GM21447 (cell line): ENCODE measurements at regions not wholly inside any gene's neighbourhood (a gene's known extent, or its start where the extent isn't known, plus 50 kb on each side); places are given as distances from the start of the nearest gene placed in this dataset.
"Not testable (repeated sequence)": the region's sequence is repeated elsewhere in the genome, so short reads cannot be mapped to it uniquely, and the experiment has no call there.

Experiments used
- ATAC-seq: cut with Tn5 transposase; IDR thresholded peaks from one replicate; pipeline ENCODE4 v1.9.1; 2021; ENCODE audit not compliant: unreplicated experiment

GRCh38 chr10:71080381-71081228 lies 131.8 kb upstream of the UNC5B start:
- ATAC-seq = no peak

GRCh38 chr10:71081229-71081560 lies 131.2 kb upstream of the UNC5B start:
- ATAC-seq = no peak

GRCh38 chr10:71081912-71082311 lies 130.5 kb upstream of the UNC5B start:
- no peak for ATAC-seq

- ATAC-seq = no peak
These were observed 129.2 kb upstream of the UNC5B start for GRCh38 chr10:71082960-71083715.

GRCh38 chr10:71083716-71083975 lies 128.7 kb upstream of the UNC5B start:
- ATAC-seq = no peak

- ATAC-seq = no peak
These were observed 128.1 kb upstream of the UNC5B start for GRCh38 chr10:71084061-71084817.

- ATAC-seq = no peak
These were observed 127.6 kb upstream of the UNC5B start for GRCh38 chr10:71084818-71085126.

- no peak for ATAC-seq
These were observed 126.5 kb upstream of the UNC5B start for GRCh38 chr10:71085689-71086438.

GRCh38 chr10:71086439-71087080 lies 125.8 kb upstream of the UNC5B start:
- ATAC-seq = no peak

- ATAC-seq = no peak
These were observed 124.7 kb upstream of the UNC5B start for GRCh38 chr10:71087622-71088021.

GRCh38 chr10:71088054-71088453 lies 124.3 kb upstream of the UNC5B start:
- ATAC-seq = no peak

GRCh38 chr10:71088578-71088977 lies 123.8 kb upstream of the UNC5B start:
- not testable (repeated sequence) for ATAC-seq

GRCh38 chr10:71089162-71089561 lies 123.2 kb upstream of the UNC5B start:
- no peak for ATAC-seq

GRCh38 chr10:71090330-71090729 lies 122.0 kb upstream of the UNC5B start:
- no peak for ATAC-seq

- ATAC-seq = no peak
These were observed 121.6 kb upstream of the UNC5B start for GRCh38 chr10:71090801-71091200.

GRCh38 chr10:71092812-71093401 lies 119.5 kb upstream of the UNC5B start:
- ATAC-seq = no peak

GRCh38 chr10:71093531-71093930 lies 118.8 kb upstream of the UNC5B start:
- ATAC-seq = no peak

GRCh38 chr10:71094712-71095390 lies 117.5 kb upstream of the UNC5B start:
- ATAC-seq = no peak

- no peak for ATAC-seq
These were observed 112.5 kb upstream of the UNC5B start for GRCh38 chr10:71099731-71100361.

GRCh38 chr10:71103961-71104360 lies 108.4 kb upstream of the UNC5B start:
- ATAC-seq = no peak
